T-helper 2 cell treated with Interferon-gamma antibody and Interleukin-4, amounts not matched to agents 100 ng/mL and 5 ng/mL, for 36 hours (primary cell): ENCODE measurements at regions not wholly inside any gene's neighbourhood (a gene's known extent, or its start where the extent isn't known, plus 50 kb on each side); places are given as distances from the start of the nearest gene placed in this dataset.
"Not testable (repeated sequence)": the region's sequence is repeated elsewhere in the genome, so short reads cannot be mapped to it uniquely, and the experiment has no call there.

Experiments
- intact Hi-C: fragments of 100-400 bp; cut with micrococcal nuclease; formaldehyde crosslinking; loops from one replicate; pipeline ENCODE4 v1.15.1; 2023

DNA sequence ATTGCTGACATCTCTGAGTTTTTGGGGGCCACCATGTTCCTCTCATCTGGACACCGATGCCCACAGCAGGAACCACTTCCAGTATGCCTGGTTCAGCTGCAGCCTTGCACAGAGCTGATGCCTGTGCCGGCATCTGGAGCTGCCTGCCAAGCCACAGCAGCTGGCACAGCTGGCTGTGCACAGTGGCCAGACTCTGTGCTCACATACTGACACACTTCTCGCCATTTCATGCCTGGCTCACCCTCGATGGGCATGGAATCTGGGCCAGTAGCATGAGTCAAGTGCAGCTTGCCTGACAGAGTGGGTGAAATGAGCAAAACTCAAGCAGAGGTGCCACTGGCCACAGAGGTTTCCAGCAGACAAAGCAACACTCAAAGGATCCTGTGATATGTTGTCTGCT, 863.4 kb downstream of the DNAH5 start:
- intact Hi-C loops = no loop called here

DNA sequence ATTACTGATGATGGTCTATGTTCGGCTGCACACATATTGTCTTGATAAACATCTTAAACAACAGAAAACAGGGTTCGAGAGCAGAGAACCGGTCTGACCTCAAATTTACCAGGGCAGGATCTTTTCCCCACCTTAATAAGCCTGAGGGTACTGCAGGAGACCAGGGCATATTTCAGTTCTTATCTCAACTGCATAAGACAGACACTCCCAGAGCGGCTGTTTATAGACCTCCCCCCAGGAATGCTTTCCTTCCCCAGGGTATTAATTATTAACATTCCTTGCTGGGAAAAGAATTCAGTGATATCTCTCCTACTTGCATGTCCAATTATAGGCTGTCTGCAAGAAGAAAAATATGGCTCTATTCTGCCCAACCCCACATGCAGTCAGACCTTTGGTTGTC, 871.6 kb downstream of the DNAH5 start:
- intact Hi-C loops = not testable (repeated sequence)

DNA sequence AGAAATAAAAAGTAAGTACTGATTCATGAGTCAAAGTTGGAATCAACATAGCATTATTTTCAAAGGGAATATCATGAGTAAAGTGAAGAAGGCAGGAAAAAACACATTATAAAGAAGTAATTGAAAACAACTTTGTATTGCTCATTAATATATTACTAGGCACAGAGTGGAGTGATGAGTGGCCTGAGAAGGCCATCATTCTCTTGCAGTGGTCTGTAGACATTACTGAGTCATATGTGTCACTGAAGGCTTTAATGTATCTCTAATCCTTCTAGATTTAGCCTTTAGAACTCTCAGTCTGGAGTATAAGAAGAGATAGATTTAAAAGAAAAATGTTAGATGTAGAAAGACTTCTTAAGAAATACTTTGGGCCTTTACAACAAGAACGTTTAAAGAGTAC, 881.4 kb downstream of the DNAH5 start:
- intact Hi-C loops = no loop called here

DNA sequence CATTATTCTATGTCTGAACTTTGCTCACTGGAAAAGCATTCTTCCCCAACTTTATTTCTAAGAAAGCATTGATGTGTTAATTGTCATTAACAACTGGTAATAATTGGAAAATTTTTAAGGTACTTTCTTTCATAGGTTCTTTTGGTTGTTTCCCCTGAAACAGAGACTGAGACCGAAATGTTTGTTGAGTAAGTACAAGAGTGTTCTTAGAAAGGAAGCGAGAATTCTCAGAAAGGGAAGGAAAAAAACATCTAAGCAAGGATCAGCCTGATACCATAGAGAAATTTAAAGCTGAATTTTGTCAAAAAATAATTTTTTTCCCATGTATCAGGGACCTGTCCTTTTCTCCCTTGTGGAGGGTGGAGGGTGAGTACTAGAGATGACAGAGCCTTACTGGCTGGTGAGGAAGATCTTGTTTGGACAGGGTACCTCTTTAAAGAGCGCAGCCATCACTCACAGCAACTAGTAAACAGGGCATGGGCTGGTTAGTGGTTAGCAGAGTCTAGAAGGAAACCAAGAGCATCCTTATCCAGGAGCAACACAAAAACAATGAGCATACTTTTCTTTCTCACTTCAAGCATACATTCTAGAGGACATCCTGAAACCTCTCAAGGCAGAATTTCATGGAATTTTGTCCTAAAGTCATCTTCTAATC, 898.5 kb downstream of the DNAH5 start:
- intact Hi-C loops = no loop called here

DNA sequence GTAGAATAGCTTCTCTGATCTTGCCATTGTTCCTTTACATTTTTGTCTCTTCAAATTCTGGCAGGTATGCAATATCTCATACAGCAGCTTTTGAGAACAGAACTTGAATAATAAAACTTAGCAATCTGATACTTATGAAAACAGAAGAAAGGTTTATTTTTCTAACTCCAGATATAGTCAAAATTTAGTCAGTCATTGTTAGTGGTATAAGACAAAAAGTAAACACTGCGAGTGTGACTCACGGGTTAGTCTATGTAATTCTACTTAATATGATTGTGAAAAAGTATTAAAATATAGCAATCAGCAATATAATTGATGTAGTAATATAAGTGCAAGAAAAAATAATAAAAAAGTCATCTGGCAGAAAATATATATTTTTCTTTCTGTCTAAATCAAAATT, 910.4 kb downstream of the DNAH5 start:
- intact Hi-C loops = no loop called here

DNA sequence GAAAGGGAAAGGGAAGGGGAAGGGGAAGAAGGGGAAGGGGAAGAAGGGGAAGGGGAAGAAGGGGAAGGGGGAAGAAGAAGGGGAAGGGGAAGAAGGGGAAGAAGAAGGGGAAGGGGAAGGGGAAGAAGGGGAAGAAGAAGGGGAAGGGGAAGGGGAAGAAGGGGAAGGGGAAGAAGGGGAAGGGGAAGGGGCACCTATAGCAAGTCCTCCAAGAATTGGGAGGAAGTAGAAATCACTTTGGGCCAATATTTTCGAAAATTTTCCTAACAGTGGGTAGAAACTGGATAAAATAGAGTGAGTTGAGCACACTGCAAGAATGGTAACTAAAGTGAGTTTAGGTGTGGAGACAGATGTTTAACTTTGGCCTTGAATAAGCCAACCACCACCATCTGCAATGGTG, 915.3 kb downstream of the DNAH5 start:
- intact Hi-C loops = no loop called here

- intact Hi-C loops = no loop called here
Measured at GRCh38 chr5:13027874-13028273, 916.6 kb downstream of the DNAH5 start.

- intact Hi-C loops = no loop called here
Measured at GRCh38 chr5:13019729-13020128, 924.8 kb downstream of the DNAH5 start.

DNA sequence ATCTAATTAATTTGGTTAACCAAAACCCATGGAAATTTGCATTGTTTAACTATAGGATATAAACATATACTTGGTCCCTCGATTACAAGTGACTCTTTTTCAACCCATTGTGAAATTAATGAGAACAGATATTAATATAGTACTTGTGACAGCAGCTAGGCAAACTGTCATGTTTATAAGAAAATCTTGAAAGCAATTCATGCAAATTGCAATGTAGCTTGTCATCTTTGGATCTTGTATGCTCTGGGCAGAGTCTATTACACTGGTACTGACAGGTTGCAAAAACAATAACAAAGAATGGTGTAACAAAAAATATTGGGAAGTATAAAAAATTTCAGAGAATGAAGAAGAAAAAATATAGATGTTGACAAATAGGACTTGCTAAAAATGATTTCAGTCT, 941.0 kb downstream of the DNAH5 start:
- intact Hi-C loops = no loop called here

- intact Hi-C loops = no loop called here
Measured at GRCh38 chr5:12999667-13000066, 944.8 kb downstream of the DNAH5 start.

GRCh38 chr5:12985142-12985541, 959.3 kb downstream of the DNAH5 start:
- intact Hi-C loops = no loop called here

GRCh38 chr5:12974856-12975255, 969.6 kb downstream of the DNAH5 start:
- intact Hi-C loops = no loop called here

- intact Hi-C loops = no loop called here
Measured at GRCh38 chr5:12965804-12966203, 978.7 kb downstream of the DNAH5 start.

DNA sequence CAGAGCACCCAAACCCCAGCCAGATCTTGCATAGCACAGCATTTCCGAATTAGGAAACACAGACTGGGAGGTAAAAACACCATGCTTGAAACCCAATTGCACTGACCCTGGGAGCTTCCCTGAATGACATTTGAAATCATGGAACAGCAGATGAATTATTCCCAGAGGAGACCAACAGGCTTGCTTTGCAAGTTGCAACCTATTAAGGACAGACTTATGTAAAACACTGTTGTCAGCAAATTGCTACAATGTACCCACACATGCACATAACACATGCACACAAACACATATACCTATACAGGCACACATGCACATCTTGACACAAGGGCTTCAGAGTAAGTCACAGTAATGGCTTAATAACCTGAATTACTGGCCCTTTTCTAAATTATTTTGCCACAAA, 984.8 kb downstream of the DNAH5 start:
- intact Hi-C loops = no loop called here

DNA sequence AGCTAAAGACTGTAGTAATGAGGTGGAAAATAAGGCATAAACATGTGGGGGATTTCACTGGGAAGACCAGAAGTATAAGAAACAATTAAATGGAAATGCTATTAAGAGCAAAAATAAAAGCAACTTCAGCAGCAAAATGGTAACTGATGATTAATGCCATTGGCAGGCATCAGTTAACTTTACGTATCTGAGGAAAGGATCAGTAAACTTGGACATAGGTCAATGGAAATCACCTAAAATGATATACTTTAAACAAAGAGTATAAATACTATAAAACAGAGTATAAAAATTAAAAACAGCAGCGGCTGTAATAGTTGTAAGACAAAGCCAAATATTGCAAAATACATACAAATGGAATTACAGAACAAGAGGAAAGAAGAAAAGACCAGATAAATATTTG, 992.1 kb downstream of the DNAH5 start:
- intact Hi-C loops = no loop called here

- intact Hi-C loops = no loop called here
Measured at GRCh38 chr5:12951846-12952245, 992.6 kb downstream of the DNAH5 start.

GRCh38 chr5:12947379-12947778, 997.1 kb downstream of the DNAH5 start:
- intact Hi-C loops = no loop called here

GRCh38 chr5:12945477-12945876, 999.0 kb downstream of the DNAH5 start:
- intact Hi-C loops = not testable (repeated sequence)

DNA sequence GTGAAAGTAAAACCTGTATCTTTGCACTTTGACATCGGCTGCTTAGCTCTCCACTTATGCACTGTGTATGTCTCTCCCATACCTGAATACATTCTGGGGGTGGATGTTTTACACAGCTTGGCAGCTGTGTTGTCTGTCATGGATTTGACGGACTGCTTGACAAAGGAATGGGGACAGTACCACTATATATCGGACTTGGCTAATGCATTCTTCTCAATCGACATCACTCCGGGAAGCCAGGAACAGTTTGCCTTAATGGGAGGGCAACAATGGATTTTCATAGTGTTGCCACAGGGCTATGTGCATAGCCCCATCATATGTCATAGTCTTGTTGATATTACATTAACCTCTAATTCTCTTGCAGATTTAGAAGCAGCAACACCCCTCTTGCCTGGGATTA, 1008.3 kb downstream of the DNAH5 start:
- intact Hi-C loops = no loop called here

DNA sequence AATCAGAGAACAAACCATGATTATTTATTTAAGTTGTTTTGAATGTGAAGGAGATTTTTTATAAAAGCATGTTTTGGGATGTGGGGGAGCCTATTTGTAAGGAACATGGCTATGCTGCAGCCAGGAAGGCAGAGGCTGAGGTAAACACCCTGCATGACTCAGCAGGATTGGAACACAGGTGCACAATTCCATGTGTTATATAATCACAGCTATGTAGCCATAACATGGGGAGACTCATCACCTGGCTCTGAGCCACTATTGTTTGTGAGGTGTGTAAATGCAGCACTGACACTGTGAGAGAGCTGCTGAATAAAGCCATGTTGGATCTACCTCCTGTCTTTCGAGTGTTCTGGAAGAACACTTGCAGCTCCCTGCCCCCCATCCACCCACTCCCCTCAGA, 1009.8 kb downstream of the DNAH5 start:
- intact Hi-C loops = no loop called here

DNA sequence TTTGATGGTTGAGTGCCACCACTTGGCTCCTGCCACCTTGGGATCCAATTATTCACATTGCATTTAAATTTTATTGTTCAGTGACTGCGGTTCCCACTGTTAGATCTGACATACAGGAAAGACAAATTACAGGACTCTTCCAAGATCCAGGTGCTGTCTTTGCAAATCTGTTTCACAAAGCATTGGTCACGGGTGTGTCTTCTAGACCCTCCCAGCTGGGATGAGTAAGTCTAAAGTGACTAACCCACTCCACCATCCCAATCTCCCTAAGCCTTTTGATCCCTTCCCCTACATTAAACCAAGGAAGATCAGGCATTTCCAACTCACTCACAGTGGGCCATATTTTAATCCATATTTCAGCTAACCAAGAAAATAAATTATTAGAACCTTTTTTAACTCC, 1016.3 kb upstream of the CTNND2 start:
- intact Hi-C loops = no loop called here

- intact Hi-C loops = no loop called here
Measured at GRCh38 chr5:12911156-12911555, 1006.9 kb upstream of the CTNND2 start.

DNA sequence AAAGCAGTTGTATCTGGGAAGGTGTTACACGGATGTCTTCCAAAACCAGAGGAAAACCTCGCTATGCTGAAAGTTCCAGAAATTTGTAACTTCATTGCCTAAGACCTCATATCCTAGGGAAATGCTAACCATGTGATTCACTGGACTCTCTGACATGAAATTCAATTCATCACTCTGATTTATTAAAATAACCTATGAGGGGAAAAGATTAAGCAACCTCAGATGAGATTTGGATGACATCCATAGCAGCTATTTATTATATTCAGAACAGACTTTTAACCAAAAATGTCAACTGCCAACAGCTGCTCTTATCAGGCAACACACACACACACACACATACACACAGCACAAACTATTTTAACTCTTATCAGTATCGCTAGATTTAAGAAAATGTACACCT, 1006.4 kb upstream of the CTNND2 start:
- intact Hi-C loops = no loop called here

GRCh38 chr5:12902611-12903010, 998.4 kb upstream of the CTNND2 start:
- intact Hi-C loops = no loop called here
